K562 (cell line): ENCODE measurements at regions not wholly inside any gene's neighbourhood (a gene's known extent, or its start where the extent isn't known, plus 50 kb on each side); places are given as distances from the start of the nearest gene placed in this dataset.

ENCODE experiments used
- ATAC-seq: fragments of 200-7000 bp; cut with Tn5 transposase; 3 replicates; pipeline ENCODE4 v1.9.1; 2020; ENCODE audit warnings: moderate library complexity
- BruUV-seq: library from RNA; stranded (reverse); fragments of 400-500 nt; replicated peaks from 2 replicates; lab custom pipeline; 2021; lab: Mats Ljungman, UMichigan
- CTCF ChIA-PET: fragments of 300-600 bp; formaldehyde crosslinking; extraction: SDS; loops from one replicate; lab custom pipeline; 2021; ENCODE audit warnings: low intra/inter-chr PET ratio; lab: Yijun Ruan, JAX
- POLR2A ChIA-PET: fragments of 300-600, 350-650 bp; sonication (Branson Sonifier 250); formaldehyde crosslinking; extraction: SDS; loops from one replicate; lab custom pipeline; 2021; ENCODE audit warnings: antibody characterized with exemption, inconsistent platforms; lab: Yijun Ruan, JAX
- DNase-seq, 4 experiments: peaks; one replicate each; pipeline versions ENCODE4 v3.0.0 to v3.0.0-alpha.2; 2011 to 2018; ENCODE audit warnings: low spot score in 3 of 4, mixed read lengths in 3 of 4; ENCODE audit errors: extremely low read depth in 1 of 4
- FAIRE-seq: peaks from 2 replicates; lab custom pipeline; 2011; peaks lifted over from hg19 to GRCh38; lab: Jason Lieb, UNC
- H2AFZ ChIP-seq: 2 replicates; pipeline ENCODE4 v1.6.0; 2011; ENCODE audit warnings: low read depth, low read length, control low read depth, inconsistent platforms
- H3K27ac ChIP-seq: fragments of 200-600 bp; 3 replicates; pipeline ENCODE4 v1.8.0; 2011; ENCODE audit warnings: low read depth, mild to moderate bottlenecking, control low read depth, inconsistent platforms, low read length, moderate library complexity, mixed read lengths; ENCODE audit errors: extremely low read depth
- H3K27me3 ChIP-seq, 2 experiments: fragments of 300-600 bp in 1 of 2; 2 replicates in 1 of 2; 3 replicates in 1 of 2; pipeline versions ENCODE4 v1.6.0 to v1.8.0; 2011; ENCODE audit warnings: inconsistent platforms in 2 of 2, low read length in 2 of 2, mild to moderate bottlenecking in 1 of 2, mixed read lengths in 1 of 2, moderate library complexity in 1 of 2; ENCODE audit not compliant: control insufficient read depth in 2 of 2, insufficient read depth in 2 of 2
- H3K36me3 ChIP-seq: fragments of 300-600 bp; 3 replicates; pipeline ENCODE4 v1.8.0; 2011; ENCODE audit warnings: mild to moderate bottlenecking, low read length, inconsistent platforms; ENCODE audit not compliant: control insufficient read depth, insufficient read depth
- H3K4me1 ChIP-seq, 2 experiments: fragments of 200-600 bp in 1 of 2; replicated peaks in 1 of 2; 2 replicates in 1 of 2; 3 replicates in 1 of 2; pipeline versions ENCODE4 v1.5.1 to v1.8.0; 2011; ENCODE audit warnings: inconsistent platforms in 2 of 2, low read length in 2 of 2, mild to moderate bottlenecking in 1 of 2, mixed read lengths in 1 of 2, moderate library complexity in 1 of 2; ENCODE audit not compliant: control insufficient read depth in 2 of 2, insufficient read depth in 2 of 2
- H3K4me2 ChIP-seq: 2 replicates; pipeline ENCODE4 v1.6.1; 2011; ENCODE audit warnings: low read length, control low read depth, inconsistent platforms, mixed read lengths; ENCODE audit not compliant: insufficient read depth
- H3K4me3 ChIP-seq: fragments of 200-600 bp; sonication (generic), shearing (Covaris generic); 2 replicates; pipeline ENCODE4 v1.5.1; 2016; ENCODE audit warnings: control low read depth, inconsistent platforms
- H3K79me2 ChIP-seq: fragments of 200-600 bp; 3 replicates; pipeline ENCODE4 v1.8.0; 2011; ENCODE audit warnings: low read length, inconsistent platforms; ENCODE audit not compliant: control insufficient read depth, insufficient read depth
- H3K9ac ChIP-seq, 2 experiments: 2 replicates each; pipeline versions ENCODE4 v1.6.0 to v1.6.1; 2011; ENCODE audit warnings: low read depth in 2 of 2, low read length in 2 of 2, control low read depth in 1 of 2, inconsistent platforms in 1 of 2, mild to moderate bottlenecking in 1 of 2, mixed read lengths in 1 of 2; ENCODE audit not compliant: insufficient read depth in 1 of 2
- H3K9me1 ChIP-seq: one replicate; pipeline ENCODE4 v1.6.0; 2011; ENCODE audit warnings: inconsistent platforms, mild to moderate bottlenecking, low read length, moderate library complexity; ENCODE audit not compliant: control insufficient read depth, insufficient read depth
- H3K9me3 ChIP-seq: replicated peaks from 2 replicates; pipeline ENCODE4 v1.5.1; 2011; ENCODE audit warnings: low read depth, low read length, inconsistent platforms; ENCODE audit not compliant: control insufficient read depth, insufficient read depth
- H4K20me1 ChIP-seq: replicated peaks from 2 replicates; pipeline ENCODE4 v1.6.1; 2011; ENCODE audit warnings: low read length, inconsistent platforms, mixed read lengths; ENCODE audit not compliant: control insufficient read depth, insufficient read depth
- BCOR ChIP-seq: fragments of 450-650 bp; IDR thresholded peaks from 2 replicates; pipeline ENCODE4 v1.6.1; 2016
- DNMT1 ChIP-seq: fragments of 450-650 bp; IDR thresholded peaks from 2 replicates; pipeline ENCODE4 v1.6.1; 2016; ENCODE audit warnings: antibody characterized with exemption, mild to moderate bottlenecking
- JUND ChIP-seq, 2 experiments: IDR thresholded peaks; 2 replicates in 1 of 2; 3 replicates in 1 of 2; pipeline ENCODE4 v1.6.1; 2011; ENCODE audit warnings: borderline replicate concordance in 2 of 2, low read depth in 2 of 2, low read length in 2 of 2, improper control_type of control experiment in 1 of 2, missing biosample characterization in 1 of 2, missing genetic modification characterization in 1 of 2, missing genetic modification reagents in 1 of 2
- KDM2B ChIP-seq: fragments of 250-450 bp; sonication (Bioruptor Pico); IDR thresholded peaks from 2 replicates; pipeline ENCODE4 v1.8.0; 2021; ENCODE audit warnings: mild to moderate bottlenecking, moderate library complexity
- KLF13 ChIP-seq: fragments of 450-650 bp; IDR thresholded peaks from 2 replicates; pipeline ENCODE4 v1.6.1; 2016; ENCODE audit warnings: missing genetic modification characterization, low read depth, mild to moderate bottlenecking, missing compliant biosample characterization, moderate library complexity, borderline replicate concordance
- LCOR ChIP-seq: sonication (generic); formaldehyde crosslinking; IDR thresholded peaks from 2 replicates; pipeline ENCODE4 v1.8.0; 2022; ENCODE audit warnings: mild to moderate bottlenecking, missing genetic modification reagents
- MBD1 ChIP-seq: fragments of 250-450 bp; sonication (Bioruptor Pico); IDR thresholded peaks from 2 replicates; pipeline ENCODE4 v1.8.0; 2022; ENCODE audit warnings: inconsistent platforms
- RBFOX2 ChIP-seq: fragments of 200-400 bp; formaldehyde crosslinking; IDR thresholded peaks from 2 replicates; pipeline ENCODE4 v1.6.1; 2017; ENCODE audit warnings: low read depth, mild to moderate bottlenecking, low read length, moderate library complexity
- SMARCA5 ChIP-seq: fragments of 450-650 bp; IDR thresholded peaks from 2 replicates; pipeline ENCODE4 v1.6.1; 2016
- TEAD2 ChIP-seq: fragments of 450-650 bp; IDR thresholded peaks from 2 replicates; pipeline ENCODE4 v1.6.1; 2016; ENCODE audit warnings: missing genetic modification characterization, control low read depth, missing compliant biosample characterization
- XRCC4 ChIP-seq: IDR thresholded peaks from one replicate; pipeline ENCODE4 v1.6.1; 2011; ENCODE audit not compliant: insufficient read depth, insufficient read length; ENCODE audit errors: extremely low read depth
- ZBTB12 ChIP-seq: fragments of 250-450 bp; sonication (Bioruptor Pico); IDR thresholded peaks from 2 replicates; pipeline ENCODE4 v1.4.0; 2020
- ZNF408 ChIP-seq: fragments of 250-450 bp; sonication (Bioruptor Pico); IDR thresholded peaks from 2 replicates; pipeline ENCODE4 v1.4.0; 2020; ENCODE audit warnings: low read depth, mild to moderate bottlenecking, moderate library complexity
- ZNF644 ChIP-seq: fragments of 200-800 bp; sonication (Bioruptor generic); IDR thresholded peaks from 2 replicates; pipeline ENCODE4 v1.6.1; 2016; ENCODE audit warnings: low read depth, missing genetic modification characterization, missing compliant biosample characterization
- WGBS: fragments of 100-300 bp; shearing (Covaris generic); methylation state at CpG from one replicate; pipeline ENCODE4 v1.1.6; 2016; ENCODE audit warnings: low coverage, mixed read lengths; ENCODE audit not compliant: insufficient coverage; ENCODE audit errors: missing lambda C conversion rate; 5-methylcytosine and 5-hydroxymethylcytosine counted together
- in situ Hi-C: fragments of 300-500 bp; cut with MboI; formaldehyde crosslinking; loops from 4 replicates; pipeline ENCODE4 v1.15.0; 2018; ENCODE audit warnings: inconsistent platforms, mixed read lengths
- intact Hi-C: fragments of 100-400 bp; cut with micrococcal nuclease; formaldehyde crosslinking; loops from 2 replicates; pipeline ENCODE4 v1.14.2; 2022

GRCh38 chr3:73955494-73956070 lies 330.8 kb upstream of the PDZRN3 start:
- no peaks in the 10 kb centered on the region for H3K27me3 ChIP-seq
- intact Hi-C loops (no loop called here), in situ Hi-C loops (no loop called here)
- BruUV-seq = no TSS peak
- H3K4me2 ChIP-seq = no peak overlapping the region
- no peaks in the 10 kb centered on the region for H3K9me3 ChIP-seq
- FAIRE-seq (no peak), DNase-seq (no peak), ATAC-seq (no peak)
- TF ChIP-seq RBFOX2 (no peak), DNMT1 (no peak), KLF13 (tag) (no peak), ZBTB12 (CRISPR knock-in tag) (no peak), MBD1 (no peak), ZNF408 (CRISPR knock-in tag) (no peak), XRCC4 (no peak), KDM2B (CRISPR knock-in tag) (no peak), ZNF644 (tag) (no peak), TEAD2 (tag) (no peak), LCOR (CRISPR knock-in tag) (no peak), SMARCA5 (no peak), JUND (IDR thresholded peaks at IDR 0.05; ENCODE audit: borderline replicate concordance, low read depth, low read length) (no peak), JUND (tag; IDR thresholded peaks at IDR 0.05; ENCODE audit: borderline replicate concordance, low read depth, low read length) (no peak), BCOR (no peak)
- H3K79me2 ChIP-seq = no peaks in the 10 kb centered on the region
- ChIA-PET CTCF (no interaction called here), POLR2A (no interaction called here)
- no peaks in the 10 kb centered on the region for H3K4me1 ChIP-seq
- 3% methylated on average over 2 of the region's 2 CpGs for WGBS
- H4K20me1 ChIP-seq = no peaks in the 10 kb centered on the region
- H2AFZ ChIP-seq = no peak overlapping the region
- H3K27ac ChIP-seq = no peak overlapping the region
- no peaks in the 10 kb centered on the region for H3K9me1 ChIP-seq
- no peaks in the 10 kb centered on the region for H3K36me3 ChIP-seq
- H3K9ac ChIP-seq = no peak overlapping the region
- H3K4me3 ChIP-seq = no peak overlapping the region
